DMS114 treated with DMSO at 0.1 percent for 48 hours (cell line): ENCODE measurements at regions not wholly inside any gene's neighbourhood (a gene's known extent, or its start where the extent isn't known, plus 50 kb on each side); places are given as distances from the start of the nearest gene placed in this dataset.

Experiments
- DNase-seq: peaks from one replicate; lab custom pipeline; 2025; ENCODE audit not compliant: unreplicated experiment; lab: John Stamatoyannopoulos, UW

- no peak for DNase-seq
Observed at GRCh38 chr7:67547183-67547907, 550.7 kb downstream of the TYW1 start.

GRCh38 chr7:67549126-67549525, 552.5 kb downstream of the TYW1 start:
- no peak for DNase-seq

- no peak for DNase-seq
Observed at GRCh38 chr7:67550801-67551436, 554.3 kb downstream of the TYW1 start.

- DNase-seq: no peak
Observed at GRCh38 chr7:67552738-67553137, 556.1 kb downstream of the TYW1 start.

GRCh38 chr7:67553378-67553777, 556.7 kb downstream of the TYW1 start:
- no peak for DNase-seq

- DNase-seq: no peak
Observed at GRCh38 chr7:67554986-67555385, 558.4 kb downstream of the TYW1 start.

- DNase-seq: no peak
Observed at GRCh38 chr7:67564959-67565358, 568.3 kb downstream of the TYW1 start.

GRCh38 chr7:67566101-67566500, 569.5 kb downstream of the TYW1 start:
- no peak for DNase-seq

GRCh38 chr7:67571026-67571545, 574.5 kb downstream of the TYW1 start:
- DNase-seq: no peak

GRCh38 chr7:67573639-67574038, 577.0 kb downstream of the TYW1 start:
- no peak for DNase-seq

- no peak for DNase-seq
Observed at GRCh38 chr7:67588631-67589030, 592.0 kb downstream of the TYW1 start.

- no peak for DNase-seq
Observed at GRCh38 chr7:67589183-67589582, 592.5 kb downstream of the TYW1 start.

- no peak for DNase-seq
Observed at GRCh38 chr7:67590649-67591048, 594.0 kb downstream of the TYW1 start.

GRCh38 chr7:67593794-67594193, 597.2 kb downstream of the TYW1 start:
- no peak for DNase-seq

GRCh38 chr7:67595431-67596180, 599.0 kb downstream of the TYW1 start:
- no peak for DNase-seq

GRCh38 chr7:67597161-67597560, 600.5 kb downstream of the TYW1 start:
- no peak for DNase-seq

- DNase-seq: no peak
Observed at GRCh38 chr7:67598469-67598868, 601.8 kb downstream of the TYW1 start.

- DNase-seq: no peak
Observed at GRCh38 chr7:67599331-67600062, 602.9 kb downstream of the TYW1 start.

- DNase-seq: no peak
Observed at GRCh38 chr7:67602246-67602887, 605.7 kb downstream of the TYW1 start.

GRCh38 chr7:67604461-67605386, 608.1 kb downstream of the TYW1 start:
- no peak for DNase-seq
